GM18519 (cell line): ENCODE measurements at regions not wholly inside any gene's neighbourhood (a gene's known extent, or its start where the extent isn't known, plus 50 kb on each side); places are given as distances from the start of the nearest gene placed in this dataset.
"Not testable (repeated sequence)": the region's sequence is repeated elsewhere in the genome, so short reads cannot be mapped to it uniquely, and the experiment has no call there.

Experiments used
- ATAC-seq: cut with Tn5 transposase; IDR thresholded peaks from one replicate; pipeline ENCODE4 v1.9.1; 2021; ENCODE audit warnings: mild to moderate bottlenecking, moderate library complexity; ENCODE audit not compliant: unreplicated experiment, low FRiP score

DNA sequence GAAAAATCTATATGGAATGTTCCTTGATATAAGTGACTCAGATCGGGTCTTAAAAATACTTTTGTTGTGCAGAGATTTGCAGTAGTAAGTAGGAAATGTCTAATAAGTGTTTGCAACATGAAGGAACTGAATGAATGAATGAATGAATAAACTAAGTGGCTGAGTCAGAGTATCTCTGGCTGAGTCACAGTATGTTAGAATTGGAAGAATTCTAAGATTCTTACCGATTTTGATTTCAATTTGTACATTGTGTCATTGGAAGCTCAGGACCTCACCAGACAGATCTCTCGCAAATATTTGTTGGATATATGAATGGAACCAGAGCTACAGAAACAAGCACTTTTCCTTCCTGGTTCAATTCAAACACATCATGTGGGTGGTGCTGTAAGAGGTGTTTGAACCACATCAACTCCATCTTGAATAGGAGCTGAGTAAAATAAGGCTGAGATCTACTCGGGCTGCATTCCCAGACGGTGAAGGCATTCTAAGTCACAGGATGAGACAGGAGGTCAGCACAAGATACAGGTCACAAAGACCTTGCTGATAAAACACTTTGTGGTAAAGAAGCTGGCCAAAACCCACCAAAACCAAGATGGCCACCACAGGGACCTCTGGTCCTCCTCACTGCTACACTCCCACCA is 123.9 kb upstream of the FOXN3 start:
- no peak for ATAC-seq

DNA sequence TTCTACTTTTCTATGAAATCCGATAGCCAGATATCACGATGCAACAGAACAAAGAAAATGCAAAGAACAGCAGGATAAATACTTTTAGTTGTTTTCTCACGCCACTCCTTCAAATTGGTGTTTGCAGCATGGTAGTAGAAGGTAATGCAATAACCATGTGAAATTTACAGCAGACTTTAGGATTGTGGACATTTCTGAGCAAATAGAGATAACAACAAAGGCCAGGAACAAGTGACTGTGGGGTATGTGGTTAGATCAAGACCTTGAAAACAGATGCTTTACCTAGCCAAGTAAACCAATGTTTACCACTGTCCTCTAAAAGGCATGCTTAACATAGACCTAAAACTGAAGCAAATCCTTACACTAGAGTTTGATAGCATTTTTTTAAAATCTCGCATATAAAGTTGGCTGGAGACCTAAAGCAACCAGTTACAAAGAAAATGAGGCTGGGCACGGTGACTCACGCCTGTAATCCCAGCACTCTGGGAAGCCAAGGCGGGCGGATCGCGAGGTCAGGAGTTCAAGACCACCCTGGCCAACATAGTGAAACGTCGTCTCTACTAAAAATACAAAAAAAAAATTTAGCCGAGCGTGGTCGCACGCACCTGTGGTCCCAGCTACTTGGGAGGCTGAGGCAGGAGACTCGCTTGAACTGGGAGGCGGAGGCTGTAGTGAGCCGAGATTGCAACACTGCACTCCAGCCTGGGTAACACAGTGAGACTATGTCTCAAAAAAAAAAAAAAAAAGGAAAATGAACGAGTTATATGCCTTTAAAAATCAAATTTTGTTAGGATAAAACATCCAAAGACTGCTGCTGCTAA is 123.2 kb upstream of the FOXN3 start:
- ATAC-seq: no peak

DNA sequence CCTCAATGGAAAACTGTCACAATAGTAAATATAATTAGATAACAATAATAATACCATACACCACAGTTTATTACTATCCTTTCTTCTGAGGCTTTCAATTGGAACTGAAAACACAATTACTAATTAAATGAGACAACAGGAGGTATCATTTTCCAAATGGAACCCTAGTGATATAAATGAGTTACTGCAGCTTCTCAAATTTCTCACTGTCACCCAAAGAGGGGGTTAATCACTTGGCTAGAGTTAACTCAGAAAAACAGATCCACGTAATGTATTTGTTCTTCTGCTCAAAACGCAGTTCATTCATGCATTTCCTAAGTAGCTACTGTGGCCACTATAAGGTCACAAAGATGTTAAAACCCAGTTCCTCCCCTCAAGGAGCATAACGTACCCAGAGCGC is 120.9 kb upstream of the FOXN3 start:
- no peak for ATAC-seq

DNA sequence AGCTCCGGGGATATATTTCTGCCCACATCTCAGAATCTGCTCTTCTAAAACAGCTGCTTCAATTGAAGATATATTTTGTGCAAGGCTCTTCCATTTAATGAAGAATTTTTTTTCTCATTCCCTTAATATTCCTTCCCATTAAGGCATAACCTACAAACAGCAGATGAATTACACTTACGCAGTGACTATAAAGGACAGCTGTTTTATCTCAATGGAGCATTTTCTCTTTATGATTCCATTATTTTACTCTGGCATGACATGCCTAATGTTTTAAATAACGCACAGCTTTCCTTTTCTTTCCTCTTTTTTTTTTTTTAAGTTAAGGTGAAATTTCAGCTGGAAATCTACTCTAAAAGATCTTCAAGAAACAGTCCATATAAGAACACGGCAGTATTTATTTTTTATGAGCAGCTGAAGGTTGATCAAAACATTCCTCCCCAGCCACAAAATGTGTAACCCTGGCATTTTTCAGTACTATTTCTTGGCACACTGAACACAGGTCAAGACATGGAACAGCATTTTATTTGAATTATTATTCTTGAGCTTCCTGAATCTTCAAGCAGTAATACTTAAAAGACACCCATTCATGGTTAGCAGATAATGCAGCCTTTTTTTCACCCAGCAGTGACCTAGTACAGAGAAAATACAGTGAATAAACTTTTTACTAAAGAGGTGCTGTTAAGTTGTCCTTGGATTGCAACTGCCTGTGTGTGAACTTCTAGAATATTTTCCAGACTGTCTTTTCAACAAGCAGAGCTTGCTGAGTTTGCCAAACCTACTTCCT is 118.1 kb upstream of the FOXN3 start:
- no peak for ATAC-seq

DNA sequence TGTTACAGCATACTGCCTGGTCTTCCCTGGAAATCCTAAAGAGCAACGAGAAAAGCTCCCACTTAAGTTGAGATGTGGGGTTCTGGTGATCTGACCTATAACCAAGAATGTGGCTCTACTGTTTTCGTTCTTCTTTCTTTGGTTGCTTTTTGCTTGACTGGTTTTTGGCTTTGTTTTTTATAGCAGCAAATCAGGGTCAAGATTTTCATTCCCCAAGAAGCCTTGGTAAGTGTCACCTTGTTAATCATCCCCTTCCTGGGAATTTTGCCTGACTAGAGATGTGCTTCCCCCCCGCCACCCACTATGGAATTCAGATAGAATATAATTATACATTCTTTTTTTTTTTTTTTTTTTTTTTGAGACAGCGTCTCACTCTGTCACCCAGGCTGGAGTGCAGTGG is 116.7 kb upstream of the FOXN3 start:
- ATAC-seq: no peak

DNA sequence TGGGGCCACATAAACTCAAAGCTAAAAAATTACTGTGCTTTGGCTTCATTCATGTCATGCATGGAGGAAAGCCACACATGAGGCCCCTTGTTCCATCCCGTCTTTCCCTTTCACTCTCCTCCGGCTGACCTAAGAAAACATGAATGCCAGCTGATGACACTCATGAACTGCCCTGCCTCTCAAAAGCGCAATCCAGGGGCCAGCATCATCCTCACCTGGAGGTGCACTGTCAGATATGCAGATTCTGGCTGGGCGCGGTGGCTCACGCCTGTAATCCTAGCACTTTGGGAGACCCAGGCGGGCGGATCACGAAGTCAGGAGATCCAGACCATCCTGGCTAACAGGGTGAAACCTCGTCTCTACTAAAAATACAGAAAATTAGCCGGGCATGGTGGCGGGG is 116.1 kb upstream of the FOXN3 start:
- no peak for ATAC-seq

DNA sequence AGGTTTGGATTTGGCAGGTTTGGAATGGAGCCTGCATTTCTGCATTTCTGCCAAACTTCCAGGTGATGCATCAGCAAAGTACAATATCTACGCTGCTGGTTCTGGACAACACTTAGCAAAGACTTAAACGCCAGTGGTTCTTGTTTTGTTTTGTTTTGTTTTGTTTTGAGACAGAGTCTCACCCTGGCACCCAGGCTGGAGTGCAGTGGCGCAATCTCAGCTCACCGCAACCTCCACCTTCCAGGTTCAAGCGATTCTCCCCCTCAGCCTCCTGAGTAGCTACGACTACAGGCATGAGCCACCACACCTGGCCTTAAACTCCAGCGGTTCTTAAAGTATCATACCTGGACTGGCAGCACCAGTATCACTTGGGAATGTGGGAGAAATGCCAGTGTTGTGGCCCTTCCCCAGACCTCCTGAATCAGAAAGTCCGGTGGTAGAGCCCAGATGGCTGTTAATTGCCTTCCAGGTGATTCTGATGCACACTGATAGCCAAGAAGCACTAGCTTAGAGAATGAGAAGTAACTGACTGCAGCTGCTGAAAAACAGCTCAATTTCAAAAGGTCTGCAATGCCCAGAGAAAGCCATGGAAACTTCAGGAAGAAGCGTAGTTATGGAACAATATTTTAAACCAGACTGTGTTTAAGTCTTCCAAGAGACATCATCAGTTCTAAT is 114.8 kb upstream of the FOXN3 start:
- ATAC-seq: no peak

DNA sequence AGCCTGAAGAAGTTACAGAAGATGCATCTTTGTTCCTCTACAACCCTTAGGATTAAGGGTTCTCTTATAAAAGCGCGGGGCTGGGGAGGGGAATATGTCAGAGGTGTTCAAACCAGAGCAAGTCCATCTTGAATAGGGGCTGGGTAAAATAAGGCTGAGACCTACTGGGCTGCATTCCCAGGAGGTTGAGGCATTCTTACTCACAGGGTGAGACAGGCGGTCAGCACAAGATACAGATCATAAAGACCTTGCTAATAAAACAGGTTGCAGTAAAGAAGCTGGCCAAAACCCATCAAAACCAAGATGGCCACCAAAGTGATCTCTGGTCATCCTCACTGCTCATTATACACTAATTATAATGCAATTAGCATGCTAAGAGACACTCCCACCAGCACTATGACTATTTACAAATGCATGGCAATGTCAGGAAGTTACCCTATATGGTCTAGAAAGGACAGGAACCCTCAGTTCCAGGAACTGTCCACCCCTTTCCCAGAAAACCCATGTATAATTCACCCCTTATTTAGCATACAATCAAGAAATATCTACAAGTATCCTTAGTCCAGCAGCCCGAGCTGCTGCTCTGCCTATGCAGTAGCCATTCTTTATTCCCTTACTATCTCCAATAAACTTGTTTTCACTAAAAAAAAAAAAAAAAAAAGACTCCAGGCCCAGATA is 108.1 kb upstream of the FOXN3 start:
- ATAC-seq: no peak

DNA sequence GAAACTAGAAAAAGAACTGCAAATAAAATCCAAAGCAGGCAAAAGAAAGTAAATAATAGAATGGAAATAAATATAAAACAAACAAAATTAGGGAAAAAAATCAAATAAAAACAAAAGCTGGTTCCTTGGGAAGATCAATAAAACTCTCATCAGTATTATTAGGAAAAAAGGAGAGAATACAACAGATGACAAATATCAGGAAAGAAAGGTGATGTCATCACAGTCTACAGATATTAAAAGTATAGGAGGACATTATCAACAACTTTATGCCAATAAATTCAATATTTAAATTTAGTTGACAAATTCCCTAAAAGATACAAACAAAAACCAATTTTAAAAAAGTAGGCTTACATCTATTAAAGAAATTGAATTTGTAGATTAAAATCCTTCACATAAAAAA is 107.4 kb upstream of the FOXN3 start:
- no peak for ATAC-seq

DNA sequence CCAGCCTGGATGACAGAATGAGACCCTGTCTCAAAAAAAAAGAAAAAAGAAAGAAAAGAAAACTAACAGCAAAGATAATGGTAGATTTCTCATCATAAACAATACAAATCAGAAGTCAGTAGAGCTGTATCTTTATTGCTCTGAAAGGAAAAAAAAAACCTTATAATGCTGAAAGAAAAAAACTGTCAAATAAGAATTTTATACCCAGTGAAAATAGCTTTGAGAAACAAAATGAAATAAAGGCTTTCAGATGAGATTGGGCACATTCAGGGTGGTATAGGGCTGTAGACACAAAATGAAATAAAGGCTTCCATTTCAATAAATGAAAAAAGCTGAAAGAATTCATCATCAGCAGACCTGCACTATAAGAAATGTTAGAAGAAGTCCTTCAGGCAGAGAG is 105.0 kb upstream of the FOXN3 start:
- no peak for ATAC-seq

DNA sequence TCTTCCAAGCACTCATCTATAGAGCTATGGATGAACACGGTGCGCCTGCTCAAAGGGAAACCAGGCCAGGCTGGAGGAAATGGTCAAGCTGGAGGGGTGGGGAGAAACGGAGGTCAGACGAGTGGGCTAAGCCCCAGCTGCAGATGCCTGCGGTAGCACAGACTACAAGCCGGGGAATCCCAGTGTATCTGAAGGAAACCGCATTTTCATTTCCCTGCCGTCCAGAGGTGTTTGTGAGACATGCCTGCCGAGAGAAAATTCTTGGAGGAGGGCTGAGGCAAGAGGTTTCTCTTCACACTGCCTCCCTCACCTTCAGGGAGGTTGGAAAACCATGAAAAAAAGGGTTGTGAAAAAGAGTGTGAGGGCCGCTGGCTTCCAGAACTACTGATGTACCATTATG is 102.0 kb upstream of the FOXN3 start:
- no peak for ATAC-seq

DNA sequence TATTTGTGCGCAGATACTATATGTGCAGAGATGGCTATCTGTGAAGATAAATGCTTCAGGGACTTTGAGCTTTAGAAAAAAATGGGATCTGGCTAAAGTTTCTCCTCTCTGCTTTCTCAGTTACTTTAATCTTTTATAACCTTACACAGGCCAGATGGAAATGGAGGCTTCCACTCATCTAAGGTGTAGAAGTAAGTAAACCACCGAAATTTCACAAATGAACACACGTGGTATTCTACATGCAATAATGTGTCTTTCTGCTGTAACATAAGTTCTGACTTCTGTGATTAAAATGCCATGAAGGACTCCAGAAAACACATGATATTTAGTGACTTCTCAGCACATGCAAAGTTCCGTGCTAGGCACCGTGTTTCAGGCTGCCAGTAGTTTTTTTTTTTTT is 99.1 kb upstream of the FOXN3 start:
- ATAC-seq: no peak

DNA sequence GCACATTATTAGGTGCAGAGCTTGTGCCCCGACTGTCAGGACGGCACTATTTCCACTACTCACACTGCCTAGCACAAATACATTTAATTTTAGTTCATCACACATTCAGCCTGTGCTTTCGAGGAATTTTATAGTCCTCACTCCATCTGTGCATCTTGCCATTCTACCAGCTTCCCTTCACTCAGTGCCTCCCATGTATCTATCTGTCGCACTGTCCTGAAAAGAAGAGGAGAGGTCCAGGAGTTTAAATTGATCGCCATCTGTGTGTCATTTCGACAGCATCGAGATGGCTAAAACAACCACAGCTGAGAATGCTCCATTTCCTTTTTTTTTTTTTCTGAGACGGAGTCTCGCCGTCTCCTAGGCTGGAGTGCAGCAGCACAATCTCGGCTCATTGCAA is 97.6 kb upstream of the FOXN3 start:
- ATAC-seq: no peak

DNA sequence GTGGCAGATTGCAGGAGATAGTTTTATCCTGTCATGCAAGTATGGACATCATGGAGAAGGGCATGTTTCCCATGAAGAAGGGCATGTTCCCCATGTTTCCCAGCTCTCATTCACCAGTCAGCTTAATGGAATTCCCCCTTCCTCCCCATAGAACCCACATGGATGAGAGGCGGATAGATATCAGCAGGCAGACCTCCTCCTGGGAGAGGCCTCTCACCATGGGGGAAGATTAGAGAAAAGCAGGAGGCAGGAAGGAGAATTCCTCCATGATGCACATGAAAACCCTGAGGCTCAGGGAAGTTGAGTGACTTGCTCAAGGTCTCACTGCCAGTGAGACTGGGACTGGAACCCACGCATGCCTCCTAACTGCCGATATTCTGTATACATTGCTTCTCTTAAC is 92.9 kb upstream of the FOXN3 start:
- ATAC-seq: no peak

DNA sequence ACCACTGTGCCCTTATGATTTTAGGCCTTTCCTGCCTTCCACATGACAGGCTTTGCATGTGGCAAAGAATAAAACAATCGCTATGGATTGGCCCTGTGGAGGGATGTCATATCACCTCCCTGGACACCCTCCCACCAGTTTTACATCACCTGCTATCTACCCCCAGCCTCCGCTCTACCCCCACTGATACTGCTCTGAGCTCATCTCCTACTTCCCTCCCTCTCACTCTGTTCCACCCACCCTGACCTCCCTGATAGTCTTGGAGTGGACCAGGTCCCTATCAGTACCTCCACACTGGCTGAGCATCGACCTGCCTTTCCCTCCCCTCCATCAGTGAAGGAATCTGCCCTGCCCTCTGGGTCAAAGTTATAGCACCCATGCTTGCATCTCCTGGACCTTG is 91.8 kb upstream of the FOXN3 start:
- no peak for ATAC-seq

DNA sequence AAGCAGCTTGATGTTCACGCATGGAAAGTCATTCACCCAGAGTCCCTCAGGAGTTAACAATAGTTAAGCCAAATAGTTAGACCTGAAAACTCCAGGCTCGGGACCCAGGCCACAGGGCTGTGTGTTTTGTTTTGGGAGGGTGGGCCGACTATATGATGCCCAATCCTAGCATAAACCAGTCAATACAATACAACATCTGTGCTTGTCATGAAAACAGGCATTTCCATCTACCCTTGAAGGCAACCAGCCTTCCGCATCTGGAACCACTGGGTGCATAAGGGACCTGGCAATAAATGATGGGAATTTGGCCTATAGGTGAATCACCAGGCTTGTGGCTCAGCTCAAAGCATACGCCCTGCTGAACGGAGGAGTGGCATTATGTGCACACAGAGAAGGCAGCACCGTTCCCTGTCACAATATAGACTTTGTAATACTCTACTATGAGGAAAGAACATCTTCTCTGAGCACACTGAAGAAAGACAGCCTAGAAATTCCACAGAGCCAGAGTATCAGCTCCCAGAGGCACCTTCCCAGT is 91.0 kb upstream of the FOXN3 start:
- ATAC-seq: no peak

DNA sequence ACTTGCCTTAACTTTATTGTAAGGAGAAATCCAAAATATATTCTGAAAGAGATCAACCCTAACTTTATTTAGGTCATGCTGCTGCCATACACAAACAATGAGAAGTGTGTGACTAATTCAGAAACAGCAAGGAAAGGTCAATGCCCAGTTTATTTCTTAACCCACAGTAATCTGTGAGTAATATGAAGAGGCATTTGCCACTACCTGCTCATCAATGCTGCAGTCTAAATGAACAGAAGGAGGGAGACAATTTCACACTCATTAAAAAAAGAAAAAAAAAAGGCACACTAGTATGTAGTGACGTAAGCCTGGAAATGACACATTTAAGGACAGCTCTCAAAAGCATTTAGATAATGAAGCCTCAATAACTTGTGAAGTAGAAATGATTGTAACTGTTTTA is 90.5 kb upstream of the FOXN3 start:
- no peak for ATAC-seq

DNA sequence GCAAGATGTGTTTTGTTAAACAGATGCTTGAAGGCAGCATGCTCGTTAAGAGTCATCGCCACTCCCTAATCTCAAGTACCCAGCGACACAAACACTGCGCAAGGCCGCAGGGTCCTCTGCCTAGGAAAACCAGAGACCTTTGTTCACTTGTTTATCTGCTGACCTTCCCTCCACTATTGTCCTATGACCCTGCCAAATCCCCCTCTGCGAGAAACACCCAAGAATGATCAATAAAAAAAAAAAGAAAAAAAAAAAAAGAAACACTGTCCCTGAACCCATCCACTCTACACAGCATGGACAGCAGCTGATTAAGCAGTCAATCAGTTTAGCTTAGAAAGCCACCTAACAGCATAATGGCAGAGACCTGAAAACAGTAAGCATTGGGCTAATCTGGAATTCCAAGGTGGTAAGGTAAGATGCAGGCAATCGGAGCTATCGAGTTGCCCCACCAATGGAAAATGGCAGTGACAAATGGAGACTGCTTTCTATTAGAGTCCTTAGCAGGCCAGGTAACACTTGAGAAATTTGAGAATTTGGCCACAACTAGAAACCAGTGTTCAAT is 89.9 kb upstream of the FOXN3 start:
- ATAC-seq: not testable (repeated sequence)

DNA sequence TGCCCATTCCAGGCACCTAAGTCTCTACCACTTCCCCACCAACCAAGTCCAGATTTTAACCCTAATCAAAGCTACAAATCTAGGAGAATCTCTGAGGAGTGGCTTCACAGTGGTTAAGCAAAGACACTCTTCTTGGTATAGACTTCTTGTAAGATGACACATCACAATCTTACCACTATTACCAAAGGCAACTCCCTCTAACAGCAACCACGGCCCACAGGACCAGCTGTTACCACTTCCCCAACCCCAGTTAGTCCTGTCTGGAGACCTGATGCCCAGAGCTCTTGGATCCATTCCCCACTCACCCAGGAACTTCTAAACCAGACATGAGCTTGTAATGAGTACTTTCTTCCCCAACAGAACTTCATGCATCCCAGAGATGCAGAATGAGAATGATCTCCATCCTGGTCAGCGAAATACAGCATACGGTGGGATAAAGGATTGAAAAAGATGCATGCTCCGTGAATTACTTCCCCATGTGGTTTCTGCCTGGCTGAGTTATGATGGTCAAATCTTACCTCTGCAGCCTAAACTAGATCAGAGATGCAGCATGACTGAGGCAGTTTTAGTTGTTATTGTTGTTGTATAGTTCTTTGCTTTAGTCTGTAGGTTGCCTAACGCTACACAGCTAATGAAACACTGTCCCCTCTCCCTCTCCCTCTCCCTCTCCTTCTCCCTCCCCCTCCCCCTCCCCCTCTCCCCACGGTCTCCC is 87.7 kb upstream of the FOXN3 start:
- peak; percentile 55 for ATAC-seq
